A172 (cell line): ENCODE measurements at regions not wholly inside any gene's neighbourhood (a gene's known extent, or its start where the extent isn't known, plus 50 kb on each side); places are given as distances from the start of the nearest gene placed in this dataset.

Source experiments
- DNase-seq: peaks from one replicate; pipeline ENCODE4 v3.0.0-alpha.2; 2015; ENCODE audit warnings: low spot score

- DNase-seq, result peak; percentile 16
These were observed 446.2 kb upstream of the SLC14A2 start for GRCh38 chr18:45168866-45169600.

GRCh38 chr18:45169610-45170009, 445.7 kb upstream of the SLC14A2 start:
- DNase-seq, result peak; percentile 72

GRCh38 chr18:45171679-45172191, 443.5 kb upstream of the SLC14A2 start:
- no peak for DNase-seq

- DNase-seq, result no peak
These were observed 441.9 kb upstream of the SLC14A2 start for GRCh38 chr18:45173327-45173726.

GRCh38 chr18:45173799-45174519, 441.3 kb upstream of the SLC14A2 start:
- no peak for DNase-seq

GRCh38 chr18:45174629-45175136, 440.6 kb upstream of the SLC14A2 start:
- no peak for DNase-seq

- no peak for DNase-seq
These were observed 439.8 kb upstream of the SLC14A2 start for GRCh38 chr18:45175511-45175910.

GRCh38 chr18:45186832-45187231, 428.4 kb upstream of the SLC14A2 start:
- DNase-seq, result no peak

- DNase-seq, result no peak
These were observed 423.5 kb upstream of the SLC14A2 start for GRCh38 chr18:45191795-45192194.

GRCh38 chr18:45197526-45197970, 417.7 kb upstream of the SLC14A2 start:
- DNase-seq, result peak; percentile 28

- no peak for DNase-seq
These were observed 416.8 kb upstream of the SLC14A2 start for GRCh38 chr18:45198526-45198925.

- no peak for DNase-seq
These were observed 414.2 kb upstream of the SLC14A2 start for GRCh38 chr18:45201029-45201428.

GRCh38 chr18:45201489-45201888, 413.8 kb upstream of the SLC14A2 start:
- DNase-seq, result no peak

- DNase-seq, result no peak
These were observed 413.2 kb upstream of the SLC14A2 start for GRCh38 chr18:45202061-45202460.

- DNase-seq, result no peak
These were observed 411.6 kb upstream of the SLC14A2 start for GRCh38 chr18:45203677-45204076.

- no peak for DNase-seq
These were observed 407.9 kb upstream of the SLC14A2 start for GRCh38 chr18:45207328-45207727.

- DNase-seq, result no peak
These were observed 407.1 kb upstream of the SLC14A2 start for GRCh38 chr18:45208164-45208563.

GRCh38 chr18:45212181-45213039, 402.9 kb upstream of the SLC14A2 start:
- peak; percentile 53 for DNase-seq

- DNase-seq, result no peak
These were observed 402.3 kb upstream of the SLC14A2 start for GRCh38 chr18:45213040-45213333.

GRCh38 chr18:45218436-45218835, 396.8 kb upstream of the SLC14A2 start:
- no peak for DNase-seq

- no peak for DNase-seq
These were observed 393.9 kb upstream of the SLC14A2 start for GRCh38 chr18:45221363-45221762.

GRCh38 chr18:45222180-45222579, 393.1 kb upstream of the SLC14A2 start:
- no peak for DNase-seq
